Esophagus muscularis mucosa (tissue), 4 donors: ENCODE measurements at regions not wholly inside any gene's neighbourhood (a gene's known extent, or its start where the extent isn't known, plus 50 kb on each side); places are given as distances from the start of the nearest gene placed in this dataset.

ENCODE experiments used
- DNase-seq: peaks from one replicate; pipeline ENCODE4 v3.0.0-alpha.2; 2017; ENCODE audit errors: extremely low spot score
- H3K27ac ChIP-seq, 4 donors: fragments of 200-600 bp; sonication (generic); replicated peaks in 1 of 4; 1 replicate in 3 of 4; 2 replicates in 1 of 4; pipeline ENCODE4 v1.5.1; 2016 to 2019; ENCODE audit warnings: mild to moderate bottlenecking in 1 of 4
- H3K27me3 ChIP-seq, 4 donors: fragments of 200-600 bp; sonication (generic); one replicate each; pipeline versions ENCODE4 v1.5.1 to v1.6.0; 2016 to 2019
- H3K36me3 ChIP-seq, 4 donors: fragments of 200-600 bp; sonication (generic); one replicate each; pipeline ENCODE4 v1.5.1; 2016 to 2019
- H3K4me1 ChIP-seq, 4 donors: fragments of 200-600 bp; sonication (generic); one replicate each; pipeline ENCODE4 v1.5.1; 2016 to 2019
- H3K4me3 ChIP-seq, 4 donors: fragments of 200-600 bp; sonication (generic); 1 replicate in 2 of 4; 2 replicates in 2 of 4; pipeline ENCODE4 v1.5.1; 2016 to 2019; ENCODE audit warnings: mild to moderate bottlenecking in 4 of 4, moderate library complexity in 1 of 4
- H3K9me3 ChIP-seq, 4 donors: fragments of 200-600 bp; sonication (generic); 1 replicate in 3 of 4; 2 replicates in 1 of 4; pipeline ENCODE4 v1.5.1; 2016 to 2019
- EP300 ChIP-seq: sonication (generic); formaldehyde crosslinking; IDR thresholded peaks from one replicate; pipeline ENCODE4 v1.6.1; 2017; ENCODE audit warnings: antibody characterized with exemption
- POLR2A ChIP-seq: fragments of 450-650 bp; IDR thresholded peaks from one replicate; pipeline ENCODE4 v1.6.1; 2017; ENCODE audit warnings: antibody characterized with exemption, moderate library complexity, mild to moderate bottlenecking, low read depth
- POLR2AphosphoS5 ChIP-seq, 2 donors: sonication (generic); formaldehyde crosslinking; IDR thresholded peaks; one replicate each; pipeline ENCODE4 v1.6.1; 2017; ENCODE audit warnings: antibody characterized with exemption in 2 of 2
- WGBS: methylation state at CpG from one replicate; pipeline ENCODE4 v1.1.5; 2018; 5-methylcytosine and 5-hydroxymethylcytosine counted together
- intact Hi-C: fragments of 100-400 bp; cut with DNase I; formaldehyde crosslinking; loops from one replicate; pipeline ENCODE4 v1.15.1; 2023
- TF ChIP-seq, protein P1 (sequence below), 3 experiments: fragments of 200-600 bp in 2 of 3; fragments of 450-650 bp in 1 of 3; sonication (generic) in 2 of 3; IDR thresholded peaks; one replicate each; pipeline ENCODE4 v1.5.1; 2017 to 2019; ENCODE audit warnings: antibody characterized with exemption in 3 of 3, mild to moderate bottlenecking in 2 of 3, moderate library complexity in 1 of 3

DNA sequence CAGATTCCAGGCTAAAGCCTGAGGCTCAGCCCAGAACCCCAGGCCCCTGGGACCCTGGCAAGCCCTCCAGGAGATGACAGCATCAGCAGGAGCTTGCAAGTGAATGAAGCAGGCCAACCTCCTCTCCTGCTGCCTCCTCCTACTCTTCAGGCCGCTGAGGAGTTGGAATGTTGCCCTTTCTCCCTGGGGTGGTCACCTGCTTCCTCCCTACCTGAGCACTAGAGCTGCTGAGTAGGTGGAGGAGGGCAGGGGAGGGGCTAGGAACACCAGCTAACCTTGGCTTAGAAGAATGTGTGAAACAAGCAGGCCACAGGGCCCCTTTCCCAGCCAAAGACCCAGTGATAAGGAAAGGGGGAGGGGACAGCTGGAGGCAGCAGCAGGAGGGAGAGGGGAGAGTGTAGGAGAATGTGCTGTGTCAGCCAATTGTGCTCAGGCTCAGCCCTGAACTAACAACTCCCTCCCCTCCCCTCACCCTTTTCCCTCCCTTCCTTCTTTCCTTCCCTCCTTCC lies 58.0 kb downstream of the PJA1 start:
- intact Hi-C loops = no loop called here

DNA sequence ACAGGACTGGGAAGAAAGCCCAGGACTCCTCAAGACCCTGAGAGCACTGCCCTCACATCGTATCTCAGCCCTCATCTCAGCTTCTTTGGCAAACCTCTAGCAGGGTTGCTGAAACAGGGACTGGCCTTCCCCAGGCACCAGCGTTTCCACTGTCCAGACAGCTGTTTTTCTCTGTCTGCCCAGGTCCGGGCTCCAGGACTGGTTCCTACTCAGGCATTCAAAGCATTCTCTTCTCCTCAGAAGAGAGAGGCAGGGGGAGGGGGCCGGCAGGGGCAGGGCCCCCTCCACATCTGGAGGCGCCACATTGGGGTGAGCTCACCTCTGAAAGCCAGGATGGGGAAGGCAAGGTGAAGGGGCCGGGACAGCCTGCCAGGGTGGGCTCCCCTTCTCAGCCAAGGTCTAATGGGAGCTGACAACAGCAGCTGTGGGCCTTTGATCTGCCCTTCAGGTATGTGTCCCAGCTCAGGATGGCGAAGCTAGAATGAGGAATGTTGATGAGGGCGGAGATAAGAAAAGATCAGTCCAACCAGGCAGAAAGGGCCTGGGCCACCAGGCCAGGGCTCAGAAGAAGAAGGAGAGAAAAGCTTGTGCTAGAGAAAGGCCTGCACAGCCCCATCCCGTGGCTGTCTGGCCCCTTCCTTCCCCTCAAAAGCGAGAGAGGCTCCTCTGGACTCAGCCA lies 60.4 kb downstream of the PJA1 start:
- Histone ChIP-seq H3K4me3 (no peak overlapping the region), H3K4me1 (peaks cover 0 to 7% (median 6%) of the 10 kb centered on the region in 4 donors), H3K9me3 (no peaks in the 10 kb centered on the region), H3K27ac (no peak overlapping the region), H3K27me3 (peaks cover 0 to 3% (median 0%) of the 10 kb centered on the region in 4 donors), H3K36me3 (no peaks in the 10 kb centered on the region)
- DNase-seq = no peak
- TF ChIP-seq EP300 (no peak), POLR2AphosphoS5 (IDR thresholded peaks at IDR 0.05) (no peak), POLR2A (no peak)
- TF ChIP-seq, protein P1, sequence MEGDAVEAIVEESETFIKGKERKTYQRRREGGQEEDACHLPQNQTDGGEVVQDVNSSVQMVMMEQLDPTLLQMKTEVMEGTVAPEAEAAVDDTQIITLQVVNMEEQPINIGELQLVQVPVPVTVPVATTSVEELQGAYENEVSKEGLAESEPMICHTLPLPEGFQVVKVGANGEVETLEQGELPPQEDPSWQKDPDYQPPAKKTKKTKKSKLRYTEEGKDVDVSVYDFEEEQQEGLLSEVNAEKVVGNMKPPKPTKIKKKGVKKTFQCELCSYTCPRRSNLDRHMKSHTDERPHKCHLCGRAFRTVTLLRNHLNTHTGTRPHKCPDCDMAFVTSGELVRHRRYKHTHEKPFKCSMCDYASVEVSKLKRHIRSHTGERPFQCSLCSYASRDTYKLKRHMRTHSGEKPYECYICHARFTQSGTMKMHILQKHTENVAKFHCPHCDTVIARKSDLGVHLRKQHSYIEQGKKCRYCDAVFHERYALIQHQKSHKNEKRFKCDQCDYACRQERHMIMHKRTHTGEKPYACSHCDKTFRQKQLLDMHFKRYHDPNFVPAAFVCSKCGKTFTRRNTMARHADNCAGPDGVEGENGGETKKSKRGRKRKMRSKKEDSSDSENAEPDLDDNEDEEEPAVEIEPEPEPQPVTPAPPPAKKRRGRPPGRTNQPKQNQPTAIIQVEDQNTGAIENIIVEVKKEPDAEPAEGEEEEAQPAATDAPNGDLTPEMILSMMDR (IDR thresholded peaks at IDR 0.05) = no peak
- WGBS = 66% methylated on average over 9 of the region's 10 CpGs
- intact Hi-C loops = no loop called here

More for the DNA sequence above, 58.0 kb downstream of the PJA1 start:
- H3K4me3 ChIP-seq = no peak overlapping the region
- no peaks in the 10 kb centered on the region for H3K36me3 ChIP-seq
- 20% methylated on average over 1 of the region's 1 CpG for WGBS
- peaks cover 0 to 3% (median 0%) of the 10 kb centered on the region in 4 donors for H3K27me3 ChIP-seq
- peaks cover 0 to 12% (median 10%) of the 10 kb centered on the region in 4 donors for H3K4me1 ChIP-seq
- H3K27ac ChIP-seq = no peak overlapping the region
- no peaks in the 10 kb centered on the region for H3K9me3 ChIP-seq
- DNase-seq = no peak
- TF ChIP-seq POLR2AphosphoS5 (IDR thresholded peaks at IDR 0.05) (no peak), POLR2A (no peak), EP300 (no peak)
- TF ChIP-seq, protein P1 (IDR thresholded peaks at IDR 0.05) = no peak

DNA sequence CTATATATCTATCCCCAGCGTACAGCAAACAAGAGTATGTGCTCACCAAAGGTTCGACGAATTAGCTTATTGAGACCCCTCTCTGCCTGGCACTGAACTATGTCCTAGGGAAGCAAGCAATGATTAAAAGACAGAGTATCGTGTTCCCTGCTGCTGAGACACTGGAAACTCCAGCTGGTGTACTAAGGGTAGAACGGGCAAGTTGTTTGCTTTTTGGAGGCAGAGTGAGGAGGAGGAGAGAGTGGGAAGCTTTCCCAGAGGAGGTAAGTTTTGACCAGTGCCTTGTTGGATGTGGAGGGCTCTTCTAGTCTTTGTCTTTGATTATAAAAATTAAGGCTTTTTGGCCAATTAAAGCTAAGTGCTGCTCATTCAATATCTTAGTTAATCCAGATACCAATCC lies 61.7 kb downstream of the PJA1 start:
- Histone ChIP-seq H3K4me3 (no peak overlapping the region), H3K9me3 (no peaks in the 10 kb centered on the region), H3K27me3 (peaks cover 0 to 3% (median 0%) of the 10 kb centered on the region in 4 donors), H3K27ac (no peak overlapping the region), H3K36me3 (no peaks in the 10 kb centered on the region), H3K4me1 (no peaks in the 10 kb centered on the region)
- TF ChIP-seq, protein P1 (IDR thresholded peaks at IDR 0.05) = no peak
- TF ChIP-seq EP300 = no peak
- TF ChIP-seq POLR2AphosphoS5 (IDR thresholded peaks at IDR 0.05) = no peak
- no peak for TF ChIP-seq POLR2A
- no peak for DNase-seq
- WGBS = 79% methylated on average over 5 of the region's 5 CpGs
- intact Hi-C loops = no loop called here

DNA sequence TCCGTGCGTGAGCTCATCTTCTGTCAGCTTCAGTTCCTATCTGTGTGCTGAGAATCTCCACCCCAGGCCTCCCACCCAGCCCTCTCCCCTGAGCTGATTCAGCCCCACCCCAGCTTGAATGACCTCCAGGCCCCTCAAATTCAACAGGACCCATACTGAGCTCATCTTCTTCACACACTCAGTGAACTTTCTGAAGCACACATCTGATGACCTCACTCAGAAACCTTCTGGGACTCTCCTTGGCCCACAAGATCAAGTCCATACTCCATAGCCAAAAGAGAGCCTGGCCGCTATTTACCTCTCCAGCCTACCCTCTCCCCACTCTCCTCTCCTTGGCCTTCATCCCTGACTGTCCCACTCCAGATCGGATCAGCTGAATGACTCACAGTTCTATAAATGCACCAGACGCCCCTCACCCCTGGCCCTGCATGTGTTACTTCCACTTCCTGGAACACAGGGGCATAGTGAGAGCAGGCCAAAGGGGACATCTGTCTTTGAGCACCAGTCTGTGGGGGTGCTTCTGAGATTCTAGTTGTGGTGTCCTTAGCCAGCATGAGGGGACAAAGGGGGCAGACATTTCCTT lies 62.5 kb downstream of the PJA1 start:
- TF ChIP-seq POLR2AphosphoS5 (IDR thresholded peaks at IDR 0.05) (no peak), POLR2A (no peak), EP300 (no peak)
- TF ChIP-seq, protein P1 (IDR thresholded peaks at IDR 0.05) = no peak
- H3K4me1 ChIP-seq = no peaks in the 10 kb centered on the region
- DNase-seq = no peak
- H3K36me3 ChIP-seq = no peaks in the 10 kb centered on the region
- H3K9me3 ChIP-seq = no peaks in the 10 kb centered on the region
- intact Hi-C loops = no loop called here
- no peak overlapping the region for H3K27ac ChIP-seq
- H3K4me3 ChIP-seq = no peak overlapping the region
- H3K27me3 ChIP-seq = peaks cover 0 to 3% (median 0%) of the 10 kb centered on the region in 4 donors
- 76% methylated on average over 5 of the region's 5 CpGs for WGBS
